Rectal smooth muscle tissue (tissue), 1 donor: ENCODE measurements at regions not wholly inside any gene's neighbourhood (a gene's known extent, or its start where the extent isn't known, plus 50 kb on each side); places are given as distances from the start of the nearest gene placed in this dataset.

ENCODE experiments used
- H3K27ac ChIP-seq: one replicate; pipeline ENCODE4 v1.7.0; 2013; ENCODE audit warnings: low read depth, low read length, inconsistent platforms
- H3K27me3 ChIP-seq: one replicate; pipeline ENCODE4 v1.7.0; 2013; ENCODE audit warnings: low read length; ENCODE audit not compliant: control insufficient read depth, insufficient read depth
- H3K36me3 ChIP-seq: one replicate; pipeline ENCODE4 v1.7.0; 2013; ENCODE audit warnings: low read length; ENCODE audit not compliant: control insufficient read depth, insufficient read depth
- H3K4me1 ChIP-seq: one replicate; pipeline ENCODE4 v1.7.0; 2013; ENCODE audit warnings: low read length; ENCODE audit not compliant: control insufficient read depth, insufficient read depth
- H3K4me3 ChIP-seq: one replicate; pipeline ENCODE4 v1.7.0; 2013; ENCODE audit warnings: low read length
- H3K9ac ChIP-seq: one replicate; pipeline ENCODE4 v1.7.0; 2013; ENCODE audit warnings: low read length

DNA sequence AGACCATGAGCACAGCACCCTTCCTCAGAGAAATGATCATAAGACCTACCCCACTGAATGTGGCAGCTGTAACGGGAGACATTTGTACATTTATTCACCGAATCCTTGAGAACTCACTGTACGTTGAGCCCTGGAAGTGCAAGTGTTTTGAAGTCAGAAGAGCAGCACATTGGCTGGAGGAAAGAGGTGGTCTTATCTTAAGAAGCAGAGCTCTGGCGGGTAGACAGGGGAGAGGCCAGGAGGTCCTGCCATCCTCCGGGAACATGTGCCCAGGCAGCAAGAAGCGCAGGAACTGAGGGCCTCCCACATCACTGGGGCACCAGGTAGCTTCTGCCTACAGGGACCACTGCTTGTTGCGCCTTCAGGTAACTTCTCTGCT is 169.2 kb upstream of the IRF2BP2 start:
- Histone ChIP-seq H3K9ac (no peak overlapping the region), H3K27ac (no peak overlapping the region), H3K27me3 (no peaks in the 10 kb centered on the region), H3K4me3 (no peak overlapping the region), H3K4me1 (no peaks in the 10 kb centered on the region), H3K36me3 (no peaks in the 10 kb centered on the region)

DNA sequence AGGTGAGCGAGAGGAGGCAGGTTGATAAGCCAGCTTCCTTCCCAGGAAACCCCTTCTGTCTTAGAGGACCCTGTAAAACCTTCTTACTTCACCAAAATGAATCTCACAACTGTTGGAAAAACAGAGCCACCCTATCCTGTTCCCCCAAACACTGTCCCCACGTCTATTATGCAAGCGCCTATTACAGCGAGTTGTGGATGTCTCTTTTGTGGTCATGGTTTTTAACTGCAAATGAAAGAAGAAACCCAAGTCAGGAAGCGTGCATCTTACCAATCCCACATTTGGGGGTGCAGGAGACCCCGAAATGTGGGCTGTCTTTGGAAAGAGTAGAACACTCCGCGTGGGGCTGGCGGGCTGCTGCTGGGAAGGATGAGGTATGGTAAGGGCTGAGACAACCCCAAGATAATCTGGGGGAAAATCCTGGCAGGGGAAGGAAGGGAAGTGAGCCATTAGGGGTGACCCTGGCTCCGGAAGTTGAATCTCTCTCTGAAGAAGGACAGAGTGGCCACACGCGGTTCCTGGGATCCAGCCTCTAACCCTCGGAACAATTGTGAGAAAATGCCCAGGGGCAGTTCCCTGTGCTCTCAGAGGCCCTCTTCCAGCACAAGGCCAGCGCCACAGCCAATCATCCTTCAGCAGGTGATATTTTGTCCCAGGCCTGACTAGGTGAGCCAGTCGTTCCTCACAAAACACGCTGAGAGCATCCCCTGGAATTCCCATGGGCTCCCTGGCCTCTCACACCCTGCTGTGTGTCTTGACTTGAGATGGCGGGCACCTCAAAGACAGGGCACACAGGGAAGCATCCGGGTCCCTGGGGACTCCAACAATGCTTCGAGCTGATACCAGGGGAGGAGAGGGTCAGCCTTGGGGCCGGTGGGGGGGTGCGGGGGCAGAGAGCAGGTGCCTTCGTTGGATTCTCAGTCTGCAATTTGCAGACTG is 168.5 kb upstream of the IRF2BP2 start:
- no peaks in the 10 kb centered on the region for H3K27me3 ChIP-seq
- no peak overlapping the region for H3K4me3 ChIP-seq
- no peak overlapping the region for H3K27ac ChIP-seq
- no peaks in the 10 kb centered on the region for H3K4me1 ChIP-seq
- H3K9ac ChIP-seq: no peak overlapping the region
- no peaks in the 10 kb centered on the region for H3K36me3 ChIP-seq

DNA sequence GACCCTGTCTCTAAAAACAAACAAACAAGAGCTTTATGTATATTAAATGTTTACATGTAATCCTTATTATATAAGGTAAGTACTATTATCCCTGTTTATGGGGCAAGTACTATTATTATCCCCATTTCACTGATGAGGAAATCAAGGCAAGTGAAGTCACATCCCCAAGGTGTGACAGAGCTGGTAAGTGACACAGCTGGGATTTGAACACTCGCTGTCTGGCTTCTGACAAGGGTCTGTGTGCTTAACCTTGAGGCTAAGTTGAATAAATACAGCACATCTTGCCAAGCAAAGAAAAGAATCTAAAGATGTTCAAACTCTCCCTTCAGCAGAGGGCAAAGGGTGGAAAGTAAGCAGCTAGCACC is 167.9 kb upstream of the IRF2BP2 start:
- Histone ChIP-seq H3K4me3 (no peak overlapping the region), H3K27ac (no peak overlapping the region), H3K9ac (no peak overlapping the region)

DNA sequence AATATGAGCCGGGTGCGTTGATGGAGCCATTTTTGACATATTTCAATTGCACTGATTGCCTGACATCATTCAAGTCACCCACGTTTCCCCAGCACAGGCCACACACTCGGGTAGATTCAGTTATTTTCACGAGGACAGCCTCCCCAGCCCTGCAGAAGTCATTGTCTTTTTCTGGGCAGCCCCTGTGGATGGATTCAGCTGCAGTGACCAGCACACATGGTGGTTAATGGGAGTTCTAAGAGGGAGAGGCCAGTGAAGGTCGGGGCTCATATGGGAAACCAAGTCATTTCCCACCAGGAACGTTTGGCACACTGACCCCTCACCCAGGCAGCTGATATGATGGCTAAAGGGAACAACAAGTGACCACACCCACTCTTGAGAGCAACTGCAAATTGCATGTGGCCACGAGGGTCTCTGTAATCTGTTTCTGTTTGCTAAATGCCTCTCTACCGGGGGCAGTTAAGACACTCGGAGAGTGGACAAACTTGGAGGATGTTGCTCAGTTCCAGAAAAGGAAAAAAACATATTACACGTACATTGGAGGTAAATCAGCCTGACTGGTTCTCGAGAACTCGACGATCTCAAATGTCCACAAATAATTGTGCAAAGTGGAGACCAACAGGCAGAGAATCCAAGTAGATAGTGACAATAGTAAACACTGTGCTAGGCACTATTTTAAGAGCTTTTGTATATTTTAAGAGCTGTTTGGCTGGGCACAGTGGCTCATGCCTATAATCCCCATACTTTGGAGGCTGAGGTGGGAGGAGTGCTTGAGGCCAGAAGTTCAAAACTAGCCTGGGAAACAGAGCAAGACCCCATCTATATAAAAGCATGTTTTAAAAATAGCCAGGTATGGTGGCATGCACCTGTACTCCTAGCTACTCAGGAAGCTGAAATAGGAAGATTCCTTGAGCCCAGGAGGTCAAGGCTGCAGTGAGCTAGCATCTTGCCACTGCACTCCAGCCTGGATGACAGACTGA is 167.2 kb upstream of the IRF2BP2 start:
- Histone ChIP-seq H3K27ac (no peak overlapping the region), H3K4me3 (no peak overlapping the region), H3K4me1 (no peaks in the 10 kb centered on the region), H3K36me3 (no peaks in the 10 kb centered on the region), H3K27me3 (no peaks in the 10 kb centered on the region), H3K9ac (no peak overlapping the region)

More for the DNA sequence above, 167.9 kb upstream of the IRF2BP2 start:
- Histone ChIP-seq H3K36me3 (no peaks in the 10 kb centered on the region), H3K4me1 (no peaks in the 10 kb centered on the region), H3K27me3 (no peaks in the 10 kb centered on the region)

DNA sequence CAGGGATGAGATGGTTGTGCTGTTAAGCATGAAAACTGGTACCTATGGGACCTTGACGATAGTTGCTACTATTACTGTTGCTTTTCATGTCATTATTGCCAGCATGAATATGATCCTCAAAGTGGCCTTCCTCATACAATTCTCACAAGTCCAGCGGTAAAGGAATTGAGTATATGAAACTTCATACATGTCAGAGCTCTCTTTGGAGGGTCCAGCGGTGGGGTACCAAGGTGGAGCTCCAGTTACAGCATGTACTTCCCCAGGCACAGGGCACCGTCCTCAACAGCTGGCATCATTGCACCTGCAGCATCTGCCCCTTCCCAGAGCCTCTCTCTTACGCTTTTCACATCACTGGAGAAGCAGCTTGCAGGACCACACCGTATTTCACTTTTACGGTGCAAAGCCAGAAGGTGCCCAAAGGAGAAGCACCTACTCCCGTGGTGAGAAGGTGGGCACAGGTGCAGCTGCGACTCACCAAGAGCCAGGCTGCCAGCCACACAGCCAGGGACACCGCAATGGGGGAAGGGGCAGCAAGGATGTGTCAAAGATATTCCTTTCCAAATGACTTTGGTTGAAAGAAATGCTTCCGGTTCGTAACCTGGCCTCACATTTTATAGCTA is 166.4 kb upstream of the IRF2BP2 start:
- H3K27me3 ChIP-seq: no peaks in the 10 kb centered on the region
- H3K36me3 ChIP-seq: no peaks in the 10 kb centered on the region
- H3K4me3 ChIP-seq: no peak overlapping the region
- no peaks in the 10 kb centered on the region for H3K4me1 ChIP-seq
- H3K27ac ChIP-seq: no peak overlapping the region
- H3K9ac ChIP-seq: no peak overlapping the region

DNA sequence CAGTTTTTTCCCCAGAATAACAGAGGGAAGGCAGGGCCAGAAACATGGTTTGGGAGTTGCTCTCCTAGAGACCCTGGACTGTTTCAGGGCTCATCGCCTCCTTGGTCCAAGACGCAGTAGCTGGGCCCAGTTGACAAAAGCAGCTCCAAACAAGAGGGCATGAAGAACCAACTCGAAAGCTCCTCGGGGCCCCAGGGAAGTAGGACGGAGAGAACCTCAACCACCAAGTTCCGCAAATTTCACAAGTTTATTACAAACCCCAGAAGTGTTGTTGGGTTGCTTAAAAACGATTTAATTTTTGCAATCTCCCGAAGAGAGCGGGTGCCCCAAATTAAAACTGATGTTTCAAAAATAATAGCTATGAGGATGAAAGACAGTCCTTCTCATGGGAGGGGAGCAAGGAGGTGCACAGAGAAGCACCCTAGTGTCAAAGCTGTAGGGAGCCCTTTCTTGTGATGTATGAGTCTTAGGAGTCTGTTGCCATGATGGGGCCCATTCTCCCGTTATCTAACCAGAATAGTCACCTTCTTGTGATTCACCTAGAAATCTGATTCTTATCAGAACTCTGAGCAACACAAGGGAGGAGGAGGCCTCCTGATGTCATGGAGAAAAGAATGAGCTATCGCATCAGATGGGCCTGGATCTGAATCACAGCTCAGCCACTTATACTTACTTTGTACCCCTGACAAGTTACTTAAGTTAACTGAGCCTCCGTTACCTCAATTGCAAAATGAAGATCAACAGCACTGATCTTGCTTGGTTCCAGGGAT is 165.7 kb upstream of the IRF2BP2 start:
- H3K4me1 ChIP-seq: no peaks in the 10 kb centered on the region
- no peak overlapping the region for H3K9ac ChIP-seq
- no peaks in the 10 kb centered on the region for H3K27me3 ChIP-seq
- H3K36me3 ChIP-seq: no peaks in the 10 kb centered on the region
- no peak overlapping the region for H3K27ac ChIP-seq
- no peak overlapping the region for H3K4me3 ChIP-seq

DNA sequence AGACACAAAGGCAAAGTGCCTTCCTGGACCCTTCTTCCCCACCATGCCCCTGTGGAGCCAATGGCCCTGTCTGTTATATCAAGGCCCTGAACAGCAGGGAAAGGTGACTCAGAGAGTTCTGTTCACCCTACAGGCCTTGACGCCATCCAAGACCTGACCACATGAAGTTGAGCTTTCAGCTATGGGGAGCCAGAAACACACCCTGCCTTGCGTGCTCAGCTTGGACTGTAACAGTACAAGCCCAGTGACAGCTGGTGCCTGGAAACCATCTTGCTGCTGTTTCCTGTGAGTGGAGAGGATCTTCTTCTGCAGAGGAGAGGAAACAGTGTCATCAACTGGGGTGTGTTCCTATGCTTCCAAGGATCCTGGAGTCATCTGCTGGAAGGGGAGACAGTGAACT is 165.0 kb upstream of the IRF2BP2 start:
- no peak overlapping the region for H3K27ac ChIP-seq
- no peaks in the 10 kb centered on the region for H3K4me1 ChIP-seq

DNA sequence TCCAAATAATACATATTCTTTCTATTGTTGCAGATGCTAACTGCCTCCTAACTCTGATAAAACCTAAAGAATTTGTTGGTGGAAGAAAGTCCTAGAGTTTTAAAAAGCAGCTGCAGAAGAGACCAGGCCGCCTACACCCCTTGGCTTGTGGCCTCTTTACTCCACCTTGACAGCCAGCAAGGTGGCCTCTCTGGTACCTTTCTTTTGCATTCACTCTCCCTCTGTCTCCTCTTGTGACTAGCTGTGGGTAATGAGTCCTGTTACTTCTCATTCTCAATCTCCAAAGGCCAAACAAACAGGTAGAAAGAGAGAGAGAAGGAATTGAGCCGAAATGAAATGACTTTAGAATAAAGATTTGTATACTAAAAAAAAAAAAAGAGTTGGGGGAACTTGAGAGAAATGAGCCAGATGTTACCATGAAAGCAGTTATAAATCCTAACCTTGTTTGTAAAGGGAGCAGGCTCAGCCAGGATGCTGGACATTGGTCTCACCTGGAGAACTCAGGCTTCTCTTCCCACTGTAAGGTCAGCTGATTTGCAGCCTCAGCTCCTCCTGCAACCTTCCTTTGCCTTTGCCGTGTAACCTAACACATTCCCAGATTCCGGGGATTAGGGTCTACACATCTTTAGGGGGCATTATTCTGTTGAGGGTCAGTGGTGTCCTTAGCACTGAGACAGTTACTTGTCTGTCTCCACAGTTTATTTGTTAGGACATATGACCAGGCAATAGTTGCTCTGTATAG is 164.1 kb upstream of the IRF2BP2 start:
- Histone ChIP-seq H3K27me3 (no peaks in the 10 kb centered on the region), H3K4me1 (no peaks in the 10 kb centered on the region), H3K27ac (no peak overlapping the region), H3K36me3 (no peaks in the 10 kb centered on the region), H3K9ac (no peak overlapping the region), H3K4me3 (no peak overlapping the region)

More for the DNA sequence above, 165.0 kb upstream of the IRF2BP2 start:
- no peaks in the 10 kb centered on the region for H3K27me3 ChIP-seq
- no peaks in the 10 kb centered on the region for H3K36me3 ChIP-seq
- H3K4me3 ChIP-seq: no peak overlapping the region
- H3K9ac ChIP-seq: no peak overlapping the region

DNA sequence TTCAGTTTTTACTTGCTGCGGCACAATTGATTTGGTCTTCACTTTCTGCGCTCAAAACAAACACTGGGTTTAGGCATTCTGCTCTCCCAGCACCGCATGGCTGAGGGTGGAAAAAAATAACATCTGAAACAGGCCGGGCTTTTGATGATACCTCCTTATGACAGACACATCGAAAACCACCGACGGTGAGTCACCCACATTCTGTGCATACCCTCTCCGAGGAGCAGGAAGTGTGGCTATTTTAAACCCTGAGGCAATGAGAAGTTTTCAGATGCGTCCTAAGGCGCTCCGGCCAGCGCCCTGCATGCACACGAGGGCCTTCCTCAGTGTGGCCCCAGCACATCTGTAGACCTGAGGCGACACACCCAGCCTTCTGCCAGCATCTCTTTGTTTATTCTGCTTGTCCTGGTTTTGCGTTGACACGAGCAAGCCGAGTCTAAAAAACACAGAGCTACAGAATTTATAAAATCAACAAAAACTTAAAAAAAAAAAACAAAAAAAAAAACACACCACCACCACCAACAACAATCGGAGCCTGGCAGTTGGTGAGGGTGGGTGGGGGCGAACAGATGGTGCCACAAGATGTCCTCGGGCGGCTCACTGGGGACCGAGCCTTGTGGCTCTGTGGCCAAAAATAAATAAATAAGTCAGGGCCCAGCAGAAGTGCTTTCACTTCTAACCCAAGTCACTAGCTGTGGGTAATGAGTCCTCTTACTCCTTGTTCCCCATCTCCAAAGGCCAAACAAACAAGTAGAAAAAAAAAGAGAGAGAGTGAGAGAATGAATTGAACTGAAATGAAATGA is 162.6 kb upstream of the IRF2BP2 start:
- no peaks in the 10 kb centered on the region for H3K4me1 ChIP-seq
- no peaks in the 10 kb centered on the region for H3K36me3 ChIP-seq
- H3K27me3 ChIP-seq: no peaks in the 10 kb centered on the region
- H3K4me3 ChIP-seq: peak overlapping the region; percentile 6
- H3K27ac ChIP-seq: peak overlapping the region; percentile 11
- no peak overlapping the region for H3K9ac ChIP-seq

DNA sequence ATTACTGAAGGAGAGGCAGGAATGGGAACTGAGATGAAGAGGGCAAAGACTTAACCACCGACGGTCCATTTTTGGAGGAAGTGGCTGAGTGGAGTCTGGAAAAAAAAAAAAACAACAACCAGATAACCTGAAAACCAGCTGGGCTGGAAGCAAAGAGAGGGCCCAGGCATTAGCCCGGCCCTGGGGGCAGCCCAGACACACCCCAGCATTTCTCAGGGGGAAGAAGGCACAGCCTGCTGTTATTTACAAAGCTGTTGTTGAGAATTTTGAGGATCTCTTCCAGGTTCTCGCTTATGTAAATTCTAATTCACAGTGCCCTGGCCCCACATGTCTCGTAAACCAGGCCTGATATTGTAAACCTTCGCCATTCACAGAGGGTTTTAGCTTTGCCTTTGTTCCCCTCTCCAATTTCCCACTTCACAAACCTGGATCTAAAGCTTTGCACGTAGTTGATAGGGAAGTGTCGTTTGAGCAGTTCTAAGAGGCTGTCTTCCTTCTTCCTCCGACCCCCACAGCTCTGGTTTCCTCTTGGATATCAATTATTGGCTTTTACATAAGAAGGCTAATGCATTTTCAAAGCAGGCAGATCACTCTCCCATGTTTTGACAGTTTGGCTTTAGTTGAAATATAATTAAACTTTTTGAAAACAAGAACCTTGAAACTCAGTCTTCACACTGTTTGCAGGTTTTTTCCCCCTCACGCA is 161.8 kb upstream of the IRF2BP2 start:
- Histone ChIP-seq H3K9ac (no peak overlapping the region), H3K27ac (peak overlapping the region; percentile 11), H3K4me3 (no peak overlapping the region), H3K4me1 (no peaks in the 10 kb centered on the region), H3K27me3 (no peaks in the 10 kb centered on the region), H3K36me3 (no peaks in the 10 kb centered on the region)
